SK-N-SH (cell line): ENCODE measurements at regions not wholly inside any gene's neighbourhood (a gene's known extent, or its start where the extent isn't known, plus 50 kb on each side); places are given as distances from the start of the nearest gene placed in this dataset.

Source experiments
- CTCF ChIA-PET: fragments of 300-600, 350-600 bp; formaldehyde crosslinking; extraction: SDS; loops from one replicate; lab custom pipeline; 2021; lab: Yijun Ruan, JAX
- POLR2A ChIA-PET: fragments of 350-600 bp; sonication (Branson Sonifier 250); formaldehyde crosslinking; extraction: SDS; loops from one replicate; lab custom pipeline; 2020; ENCODE audit warnings: antibody characterized with exemption, inconsistent platforms; lab: Yijun Ruan, JAX
- DNase-seq: peaks from one replicate; pipeline ENCODE4 v3.0.0; 2012
- H2AFZ ChIP-seq: fragments of 200-600 bp; sonication (generic); 2 replicates; pipeline ENCODE4 v1.8.1; 2016; ENCODE audit warnings: antibody characterized with exemption, mild to moderate bottlenecking, low read depth
- H3F3A ChIP-seq: fragments of 200-600 bp; sonication (generic); replicated peaks from 2 replicates; pipeline ENCODE3; 2016; ENCODE audit warnings: antibody characterized with exemption, mild to moderate bottlenecking; ENCODE audit not compliant: insufficient read depth
- H3K27ac ChIP-seq, 2 experiments: fragments of 200-500 bp in 1 of 2; fragments of 200-600 bp in 1 of 2; sonication (Bioruptor generic) in 1 of 2; sonication (generic), shearing (Covaris generic) in 1 of 2; 2 replicates each; pipeline versions ENCODE4 v1.5.1 to v1.6.1; 2014 to 2016; ENCODE audit warnings: low read depth in 2 of 2, inconsistent platforms in 1 of 2, low read length in 1 of 2, mild to moderate bottlenecking in 1 of 2, mixed read lengths in 1 of 2
- H3K27me3 ChIP-seq: fragments of 200-600 bp; sonication (generic), shearing (Covaris generic); 2 replicates; pipeline ENCODE4 v1.6.1; 2016; ENCODE audit warnings: mixed run types; ENCODE audit not compliant: insufficient read depth
- H3K36me3 ChIP-seq, 2 experiments: fragments of 200-500 bp in 1 of 2; fragments of 200-600 bp in 1 of 2; sonication (Bioruptor generic) in 1 of 2; sonication (generic) in 1 of 2; replicated peaks in 1 of 2; 2 replicates each; pipeline versions ENCODE3 to v1.5.1; 2014 to 2016; ENCODE audit warnings: low read length in 1 of 2, mild to moderate bottlenecking in 1 of 2; ENCODE audit not compliant: insufficient read depth in 2 of 2, control insufficient read depth in 1 of 2
- H3K4me1 ChIP-seq, 2 experiments: fragments of 200-500 bp in 1 of 2; fragments of 200-600 bp in 1 of 2; sonication (Bioruptor generic) in 1 of 2; sonication (generic), shearing (Covaris generic) in 1 of 2; 2 replicates each; pipeline versions ENCODE4 v1.5.1 to v1.6.1; 2014 to 2016; ENCODE audit warnings: low read depth in 1 of 2, low read length in 1 of 2, mixed run types in 1 of 2; ENCODE audit not compliant: insufficient read depth in 2 of 2, control insufficient read depth in 1 of 2
- H3K4me2 ChIP-seq: fragments of 200-600 bp; sonication (generic), shearing (Covaris generic); 2 replicates; pipeline ENCODE4 v1.6.1; 2017; ENCODE audit warnings: mixed run types
- H3K4me3 ChIP-seq, 2 experiments: fragments of 200-500 bp in 1 of 2; fragments of 200-600 bp in 1 of 2; sonication (Bioruptor generic) in 1 of 2; sonication (generic), shearing (Covaris generic) in 1 of 2; 2 replicates each; pipeline versions ENCODE4 v1.5.1 to v1.8.1; 2014 to 2016; ENCODE audit warnings: low read depth in 2 of 2, inconsistent platforms in 1 of 2, low read length in 1 of 2, mild to moderate bottlenecking in 1 of 2, mixed read lengths in 1 of 2, moderate library complexity in 1 of 2
- H3K79me2 ChIP-seq: fragments of 200-600 bp; sonication (generic); 2 replicates; pipeline ENCODE4 v1.8.1; 2017; ENCODE audit warnings: mild to moderate bottlenecking; ENCODE audit not compliant: insufficient read depth
- H3K9ac ChIP-seq: fragments of 200-600 bp; sonication (generic); 2 replicates; pipeline ENCODE4 v1.6.1; 2017; ENCODE audit warnings: mixed run types
- H3K9me2 ChIP-seq: fragments of 200-600 bp; sonication (generic); 2 replicates; pipeline ENCODE4 v1.6.1; 2017; ENCODE audit warnings: mixed run types
- H3K9me3 ChIP-seq: fragments of 200-600 bp; sonication (generic); 2 replicates; pipeline ENCODE4 v1.6.1; 2017; ENCODE audit warnings: mixed run types, mild to moderate bottlenecking, moderate library complexity
- H4K20me1 ChIP-seq: fragments of 200-600 bp; sonication (generic); 2 replicates; pipeline ENCODE4 v1.6.1; 2017; ENCODE audit warnings: mild to moderate bottlenecking, mixed run types; ENCODE audit not compliant: insufficient read depth
- EP300 ChIP-seq, 2 experiments: IDR thresholded peaks; 2 replicates each; pipeline versions ENCODE4 v1.4.0 to v1.6.1; 2012; ENCODE audit warnings: borderline replicate concordance in 1 of 2, low read depth in 1 of 2, low read length in 1 of 2
- FOSL2 ChIP-seq: IDR thresholded peaks from 2 replicates; pipeline ENCODE4 v1.4.0; 2012; ENCODE audit warnings: low read depth, mild to moderate bottlenecking, moderate library complexity, borderline replicate concordance
- IRF3 ChIP-seq: fragments of 150-350 bp; IDR thresholded peaks from 2 replicates; pipeline ENCODE4 v1.6.1; 2016; ENCODE audit warnings: mild to moderate bottlenecking, low read depth, low read length
- NRF1 ChIP-seq: IDR thresholded peaks from 2 replicates; pipeline ENCODE4 v1.6.1; 2012; ENCODE audit warnings: low read depth, mild to moderate bottlenecking, low read length
- POLR2AphosphoS5 ChIP-seq: IDR thresholded peaks from 2 replicates; pipeline ENCODE4 v1.6.1; 2012; ENCODE audit warnings: low read depth, low read length
- RAD21 ChIP-seq: IDR thresholded peaks from 2 replicates; pipeline ENCODE4 v1.6.1; 2012; ENCODE audit warnings: mild to moderate bottlenecking, low read length
- SIN3A ChIP-seq: IDR thresholded peaks from 2 replicates; pipeline ENCODE4 v1.6.1; 2012; ENCODE audit warnings: low read depth, mild to moderate bottlenecking, low read length, moderate library complexity, borderline replicate concordance
- TAF1 ChIP-seq: IDR thresholded peaks from 2 replicates; pipeline ENCODE4 v1.6.1; 2012; ENCODE audit warnings: low read depth, mild to moderate bottlenecking, low read length, moderate library complexity, borderline replicate concordance
- YY1 ChIP-seq: IDR thresholded peaks from 2 replicates; pipeline ENCODE4 v1.4.0; 2012; ENCODE audit warnings: low read depth, mild to moderate bottlenecking
- WGBS: methylation state at CpG from one replicate; pipeline ENCODE4 v1.1.6; 2017; ENCODE audit warnings: low lambda C conversion rate; 5-methylcytosine and 5-hydroxymethylcytosine counted together
- TF ChIP-seq, protein P1 (sequence below): IDR thresholded peaks from 2 replicates; pipeline ENCODE4 v1.6.1; 2012; ENCODE audit warnings: mild to moderate bottlenecking, low read depth, low read length, moderate library complexity
- TF ChIP-seq, protein P2 (sequence below): IDR thresholded peaks from 2 replicates; pipeline ENCODE4 v1.4.0; 2012; ENCODE audit warnings: low read depth
- TF ChIP-seq, protein P3 (sequence below): fragments of 200-600 bp; sonication (generic); IDR thresholded peaks from 2 replicates; pipeline ENCODE4 v1.6.1; 2017; ENCODE audit warnings: antibody characterized with exemption, mild to moderate bottlenecking, moderate library complexity

DNA sequence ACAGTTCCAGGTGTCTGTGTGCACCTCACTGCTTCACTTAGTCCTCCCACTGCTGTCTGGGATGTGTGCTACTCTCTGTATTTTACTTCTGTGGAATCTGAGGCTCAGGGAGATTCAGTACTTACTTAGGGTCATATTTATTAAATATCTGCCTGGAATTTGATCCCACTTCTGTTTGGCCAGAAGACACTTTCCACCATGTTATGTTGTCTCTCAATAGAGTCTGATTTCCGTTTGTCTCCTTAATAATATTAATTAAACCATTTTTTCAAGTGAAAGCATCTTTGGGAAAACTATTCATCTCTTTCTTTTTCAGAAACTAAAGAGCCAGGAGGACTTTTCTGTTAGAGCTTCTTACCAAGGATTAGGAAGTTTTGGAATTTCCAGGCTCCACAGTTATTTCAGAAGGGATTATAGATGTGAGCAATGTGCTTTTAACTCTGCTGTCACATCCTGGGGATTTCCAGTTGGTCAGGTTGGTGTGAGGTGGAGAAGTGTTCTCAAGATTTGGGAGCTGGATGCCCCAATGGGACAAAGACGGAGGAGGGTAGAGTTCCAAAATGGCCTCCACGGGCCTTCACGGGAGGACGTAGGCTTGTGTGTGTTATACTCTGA, 156.8 kb upstream of the RALGAPA2 start:
- H3K27ac ChIP-seq, result no peak overlapping the region
- no peaks in the 10 kb centered on the region for H4K20me1 ChIP-seq
- POLR2A ChIA-PET, result no interaction called here
- H3K79me2 ChIP-seq, result no peaks in the 10 kb centered on the region
- H3K36me3 ChIP-seq, result no peaks in the 10 kb centered on the region
- 21% methylated on average over 5 of the region's 5 CpGs for WGBS
- TF ChIP-seq POLR2AphosphoS5, result no peak
- TF ChIP-seq, protein P1, sequence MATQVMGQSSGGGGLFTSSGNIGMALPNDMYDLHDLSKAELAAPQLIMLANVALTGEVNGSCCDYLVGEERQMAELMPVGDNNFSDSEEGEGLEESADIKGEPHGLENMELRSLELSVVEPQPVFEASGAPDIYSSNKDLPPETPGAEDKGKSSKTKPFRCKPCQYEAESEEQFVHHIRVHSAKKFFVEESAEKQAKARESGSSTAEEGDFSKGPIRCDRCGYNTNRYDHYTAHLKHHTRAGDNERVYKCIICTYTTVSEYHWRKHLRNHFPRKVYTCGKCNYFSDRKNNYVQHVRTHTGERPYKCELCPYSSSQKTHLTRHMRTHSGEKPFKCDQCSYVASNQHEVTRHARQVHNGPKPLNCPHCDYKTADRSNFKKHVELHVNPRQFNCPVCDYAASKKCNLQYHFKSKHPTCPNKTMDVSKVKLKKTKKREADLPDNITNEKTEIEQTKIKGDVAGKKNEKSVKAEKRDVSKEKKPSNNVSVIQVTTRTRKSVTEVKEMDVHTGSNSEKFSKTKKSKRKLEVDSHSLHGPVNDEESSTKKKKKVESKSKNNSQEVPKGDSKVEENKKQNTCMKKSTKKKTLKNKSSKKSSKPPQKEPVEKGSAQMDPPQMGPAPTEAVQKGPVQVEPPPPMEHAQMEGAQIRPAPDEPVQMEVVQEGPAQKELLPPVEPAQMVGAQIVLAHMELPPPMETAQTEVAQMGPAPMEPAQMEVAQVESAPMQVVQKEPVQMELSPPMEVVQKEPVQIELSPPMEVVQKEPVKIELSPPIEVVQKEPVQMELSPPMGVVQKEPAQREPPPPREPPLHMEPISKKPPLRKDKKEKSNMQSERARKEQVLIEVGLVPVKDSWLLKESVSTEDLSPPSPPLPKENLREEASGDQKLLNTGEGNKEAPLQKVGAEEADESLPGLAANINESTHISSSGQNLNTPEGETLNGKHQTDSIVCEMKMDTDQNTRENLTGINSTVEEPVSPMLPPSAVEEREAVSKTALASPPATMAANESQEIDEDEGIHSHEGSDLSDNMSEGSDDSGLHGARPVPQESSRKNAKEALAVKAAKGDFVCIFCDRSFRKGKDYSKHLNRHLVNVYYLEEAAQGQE, result no peak
- TF ChIP-seq NRF1, result no peak
- TF ChIP-seq FOSL2, result no peak
- TF ChIP-seq IRF3, result no peak
- no peak for TF ChIP-seq EP300 (IDR thresholded peaks at IDR 0.05; ENCODE audit: borderline replicate concordance in 1 of 2, low read depth in 1 of 2, low read length in 1 of 2)
- TF ChIP-seq SIN3A, result no peak
- TF ChIP-seq TAF1, result no peak
- TF ChIP-seq YY1, result no peak
- no peak for TF ChIP-seq RAD21
- TF ChIP-seq, protein P2, sequence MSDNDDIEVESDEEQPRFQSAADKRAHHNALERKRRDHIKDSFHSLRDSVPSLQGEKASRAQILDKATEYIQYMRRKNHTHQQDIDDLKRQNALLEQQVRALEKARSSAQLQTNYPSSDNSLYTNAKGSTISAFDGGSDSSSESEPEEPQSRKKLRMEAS, result no peak
- TF ChIP-seq, protein P3, sequence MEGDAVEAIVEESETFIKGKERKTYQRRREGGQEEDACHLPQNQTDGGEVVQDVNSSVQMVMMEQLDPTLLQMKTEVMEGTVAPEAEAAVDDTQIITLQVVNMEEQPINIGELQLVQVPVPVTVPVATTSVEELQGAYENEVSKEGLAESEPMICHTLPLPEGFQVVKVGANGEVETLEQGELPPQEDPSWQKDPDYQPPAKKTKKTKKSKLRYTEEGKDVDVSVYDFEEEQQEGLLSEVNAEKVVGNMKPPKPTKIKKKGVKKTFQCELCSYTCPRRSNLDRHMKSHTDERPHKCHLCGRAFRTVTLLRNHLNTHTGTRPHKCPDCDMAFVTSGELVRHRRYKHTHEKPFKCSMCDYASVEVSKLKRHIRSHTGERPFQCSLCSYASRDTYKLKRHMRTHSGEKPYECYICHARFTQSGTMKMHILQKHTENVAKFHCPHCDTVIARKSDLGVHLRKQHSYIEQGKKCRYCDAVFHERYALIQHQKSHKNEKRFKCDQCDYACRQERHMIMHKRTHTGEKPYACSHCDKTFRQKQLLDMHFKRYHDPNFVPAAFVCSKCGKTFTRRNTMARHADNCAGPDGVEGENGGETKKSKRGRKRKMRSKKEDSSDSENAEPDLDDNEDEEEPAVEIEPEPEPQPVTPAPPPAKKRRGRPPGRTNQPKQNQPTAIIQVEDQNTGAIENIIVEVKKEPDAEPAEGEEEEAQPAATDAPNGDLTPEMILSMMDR, result no peak
- H3F3A ChIP-seq, result no peaks in the 10 kb centered on the region
- H3K4me1 ChIP-seq, result no peaks in the 10 kb centered on the region
- no peak overlapping the region for H3K9ac ChIP-seq
- DNase-seq, result no peak
- no peak overlapping the region for H3K4me3 ChIP-seq
- no peaks in the 10 kb centered on the region for H3K9me3 ChIP-seq
- no peaks in the 10 kb centered on the region; the same call in 1 of the 2 replicates for H3K27me3 ChIP-seq
- CTCF ChIA-PET, result interaction anchor here (1.2 kb wide), 1 partner anchor 9 kb away, joined by 5 read pairs; no protein-coding TSS in a partner anchor
- no peak overlapping the region for H2AFZ ChIP-seq
- no peak overlapping the region for H3K4me2 ChIP-seq
- H3K9me2 ChIP-seq, result no peaks in the 10 kb centered on the region
